Fibroblast of lung (primary cell): ENCODE measurements at regions not wholly inside any gene's neighbourhood (a gene's known extent, or its start where the extent isn't known, plus 50 kb on each side); places are given as distances from the start of the nearest gene placed in this dataset.
"Not testable (repeated sequence)": the region's sequence is repeated elsewhere in the genome, so short reads cannot be mapped to it uniquely, and the experiment has no call there.

Experiments
- EZH2 ChIP-seq: IDR thresholded peaks from 2 replicates; pipeline ENCODE4 v1.5.1; 2012; ENCODE audit warnings: low read length, control low read depth, mild to moderate bottlenecking; ENCODE audit errors: missing control alignments
- TF ChIP-seq, protein P1 (sequence below), 2 donors: IDR thresholded peaks in 1 of 2; conservative IDR thresholded peaks in 1 of 2; 1 replicate in 1 of 2; 2 replicates in 1 of 2; pipeline ENCODE4 v1.5.1; 2011 to 2012; ENCODE audit warnings: low read length in 2 of 2, control low read depth in 1 of 2, inconsistent platforms in 1 of 2, low read depth in 1 of 2, mild to moderate bottlenecking in 1 of 2

- not testable (repeated sequence) for TF ChIP-seq EZH2
- TF ChIP-seq, protein P1, sequence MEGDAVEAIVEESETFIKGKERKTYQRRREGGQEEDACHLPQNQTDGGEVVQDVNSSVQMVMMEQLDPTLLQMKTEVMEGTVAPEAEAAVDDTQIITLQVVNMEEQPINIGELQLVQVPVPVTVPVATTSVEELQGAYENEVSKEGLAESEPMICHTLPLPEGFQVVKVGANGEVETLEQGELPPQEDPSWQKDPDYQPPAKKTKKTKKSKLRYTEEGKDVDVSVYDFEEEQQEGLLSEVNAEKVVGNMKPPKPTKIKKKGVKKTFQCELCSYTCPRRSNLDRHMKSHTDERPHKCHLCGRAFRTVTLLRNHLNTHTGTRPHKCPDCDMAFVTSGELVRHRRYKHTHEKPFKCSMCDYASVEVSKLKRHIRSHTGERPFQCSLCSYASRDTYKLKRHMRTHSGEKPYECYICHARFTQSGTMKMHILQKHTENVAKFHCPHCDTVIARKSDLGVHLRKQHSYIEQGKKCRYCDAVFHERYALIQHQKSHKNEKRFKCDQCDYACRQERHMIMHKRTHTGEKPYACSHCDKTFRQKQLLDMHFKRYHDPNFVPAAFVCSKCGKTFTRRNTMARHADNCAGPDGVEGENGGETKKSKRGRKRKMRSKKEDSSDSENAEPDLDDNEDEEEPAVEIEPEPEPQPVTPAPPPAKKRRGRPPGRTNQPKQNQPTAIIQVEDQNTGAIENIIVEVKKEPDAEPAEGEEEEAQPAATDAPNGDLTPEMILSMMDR (conservative IDR thresholded peaks at IDR 0.05 in 1 of 2, IDR thresholded peaks at IDR 0.05 in 1 of 2; ENCODE audit: low read depth in 1 of 2, low read length in 2 of 2) = not testable (repeated sequence)
Measured at GRCh38 chr4:60696062-60696461, 504.1 kb upstream of the ADGRL3 start.
